ENCODE measurements at regions not wholly inside any gene's neighbourhood (a gene's known extent, or its start where the extent isn't known, plus 50 kb on each side); places are given as distances from the start of the nearest gene placed in this dataset.

DNA sequence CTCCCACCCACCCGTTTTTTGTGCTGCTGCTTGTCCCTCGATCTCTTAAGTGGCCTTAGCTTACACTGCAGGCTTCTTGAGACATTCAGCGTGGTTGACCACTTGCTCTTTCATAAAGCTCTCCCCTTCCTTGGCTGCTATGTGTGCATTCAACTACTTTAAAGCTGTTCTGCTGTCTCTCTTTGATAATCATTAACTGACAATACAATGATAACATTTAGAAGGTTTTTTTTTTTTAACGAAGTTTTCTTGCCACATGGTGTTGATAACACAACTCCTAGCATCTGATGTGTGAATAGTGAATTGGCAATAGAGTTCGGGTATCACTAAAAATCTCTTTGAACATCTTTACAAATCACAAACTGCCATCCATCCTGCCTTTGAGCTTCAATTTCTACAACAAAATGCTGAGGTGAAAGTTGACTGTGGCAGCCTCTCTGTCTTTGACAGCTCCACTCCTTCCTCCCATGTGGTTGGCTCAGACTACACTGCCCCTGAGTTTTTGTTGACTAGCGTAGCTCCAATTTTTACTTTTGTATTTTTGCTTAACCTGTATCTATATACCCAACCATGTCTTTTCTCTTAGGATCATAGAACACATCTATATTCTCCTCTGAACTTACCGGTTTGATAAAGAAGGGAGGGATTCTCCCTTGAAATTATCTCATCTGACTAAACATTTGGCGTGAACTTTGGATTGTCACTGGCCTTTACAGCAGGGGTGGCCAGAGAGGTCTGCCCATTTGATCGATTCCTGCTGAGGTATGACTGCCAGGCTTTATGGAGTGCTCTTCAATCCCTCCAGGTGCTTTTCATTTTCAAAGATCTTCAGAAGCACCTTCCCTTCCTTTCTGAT lies 409.4 kb upstream of the CD180 start:
- Histone ChIP-seq H3K27me3 (no peaks in the 10 kb centered on the region), H3K36me3 (no peaks in the 10 kb centered on the region), H3K4me3 (no peak overlapping the region), H3K9me3 (no peaks in the 10 kb centered on the region), H3K27ac (no peak overlapping the region), H3K4me1 (ENCODE audit: insufficient read depth) (no peaks in the 10 kb centered on the region)
- no peak for TF ChIP-seq EP300 (IDR thresholded peaks at IDR 0.05)
- TF ChIP-seq, protein P1, sequence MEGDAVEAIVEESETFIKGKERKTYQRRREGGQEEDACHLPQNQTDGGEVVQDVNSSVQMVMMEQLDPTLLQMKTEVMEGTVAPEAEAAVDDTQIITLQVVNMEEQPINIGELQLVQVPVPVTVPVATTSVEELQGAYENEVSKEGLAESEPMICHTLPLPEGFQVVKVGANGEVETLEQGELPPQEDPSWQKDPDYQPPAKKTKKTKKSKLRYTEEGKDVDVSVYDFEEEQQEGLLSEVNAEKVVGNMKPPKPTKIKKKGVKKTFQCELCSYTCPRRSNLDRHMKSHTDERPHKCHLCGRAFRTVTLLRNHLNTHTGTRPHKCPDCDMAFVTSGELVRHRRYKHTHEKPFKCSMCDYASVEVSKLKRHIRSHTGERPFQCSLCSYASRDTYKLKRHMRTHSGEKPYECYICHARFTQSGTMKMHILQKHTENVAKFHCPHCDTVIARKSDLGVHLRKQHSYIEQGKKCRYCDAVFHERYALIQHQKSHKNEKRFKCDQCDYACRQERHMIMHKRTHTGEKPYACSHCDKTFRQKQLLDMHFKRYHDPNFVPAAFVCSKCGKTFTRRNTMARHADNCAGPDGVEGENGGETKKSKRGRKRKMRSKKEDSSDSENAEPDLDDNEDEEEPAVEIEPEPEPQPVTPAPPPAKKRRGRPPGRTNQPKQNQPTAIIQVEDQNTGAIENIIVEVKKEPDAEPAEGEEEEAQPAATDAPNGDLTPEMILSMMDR (IDR thresholded peaks at IDR 0.05), result no peak
- TF ChIP-seq POLR2A (IDR thresholded peaks at IDR 0.05), result no peak
- intact Hi-C loops (cut with DNase I), result no loop called here
- no peak for DNase-seq
- 78 to 83% (median 82%) methylated on average over 9 of the region's 9 CpGs for WGBS, 3 donors

GRCh38 chr5:67591491-67591890 lies 394.9 kb upstream of the CD180 start:
- Histone ChIP-seq H3K9me3 (no peaks in the 10 kb centered on the region), H3K27ac (no peak overlapping the region), H3K27me3 (no peaks in the 10 kb centered on the region), H3K4me3 (no peak overlapping the region), H3K36me3 (no peaks in the 10 kb centered on the region), H3K4me1 (ENCODE audit: insufficient read depth) (no peaks in the 10 kb centered on the region)
- WGBS, 3 donors, result 64 to 81% (median 78%) methylated on average over 3 of the region's 3 CpGs
- intact Hi-C loops (cut with DNase I), result no loop called here
- TF ChIP-seq, protein P1 (IDR thresholded peaks at IDR 0.05), result no peak
- TF ChIP-seq POLR2A (IDR thresholded peaks at IDR 0.05) (no peak), EP300 (IDR thresholded peaks at IDR 0.05) (no peak)
- DNase-seq, result no peak

DNA sequence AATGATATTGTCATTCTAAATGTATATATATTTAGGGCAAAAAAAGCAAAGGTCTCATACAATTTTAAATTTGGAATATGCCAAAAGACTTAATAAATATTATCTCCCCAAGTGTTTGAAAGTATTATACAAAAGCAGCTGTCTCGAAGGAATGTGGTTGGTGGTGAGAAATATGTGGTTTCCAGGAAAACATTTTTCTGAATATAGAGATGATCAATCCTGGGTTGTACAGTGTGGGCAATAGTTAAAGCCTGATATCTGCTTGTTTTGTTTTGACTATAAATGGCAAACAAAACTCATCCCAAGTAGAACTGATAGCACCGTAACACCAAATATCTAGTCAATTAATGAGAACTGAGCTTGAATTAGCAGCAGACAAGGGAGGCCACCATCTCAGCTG lies 391.8 kb upstream of the CD180 start:
- H3K4me3 ChIP-seq, result no peak overlapping the region
- H3K9me3 ChIP-seq, result no peaks in the 10 kb centered on the region
- no peak overlapping the region for H3K27ac ChIP-seq
- no peak for DNase-seq
- TF ChIP-seq, protein P1 (IDR thresholded peaks at IDR 0.05), result no peak
- TF ChIP-seq POLR2A (IDR thresholded peaks at IDR 0.05), result no peak
- TF ChIP-seq EP300 (IDR thresholded peaks at IDR 0.05), result no peak
- H3K36me3 ChIP-seq, result no peaks in the 10 kb centered on the region
- no peaks in the 10 kb centered on the region for H3K27me3 ChIP-seq
- WGBS, 3 donors, result 16 to 59% (median 18%) methylated on average over 2 of the region's 2 CpGs
- no peaks in the 10 kb centered on the region for H3K4me1 ChIP-seq (ENCODE audit: insufficient read depth)
- intact Hi-C loops (cut with DNase I), result no loop called here

GRCh38 chr5:67581203-67581602 lies 384.6 kb upstream of the CD180 start:
- Histone ChIP-seq H3K4me3 (no peak overlapping the region), H3K27ac (no peak overlapping the region), H3K9me3 (no peaks in the 10 kb centered on the region)

More at GRCh38 chr5:67581203-67581602, 384.6 kb upstream of the CD180 start:
- no peaks in the 10 kb centered on the region for H3K27me3 ChIP-seq
- TF ChIP-seq EP300 (IDR thresholded peaks at IDR 0.05), result no peak
- no peak for TF ChIP-seq POLR2A (IDR thresholded peaks at IDR 0.05)
- TF ChIP-seq, protein P1 (IDR thresholded peaks at IDR 0.05), result no peak
- no peak for DNase-seq
- intact Hi-C loops (cut with DNase I), result no loop called here
- H3K36me3 ChIP-seq, result no peaks in the 10 kb centered on the region
- H3K4me1 ChIP-seq (ENCODE audit: insufficient read depth), result no peaks in the 10 kb centered on the region
